GM12878 (cell line): ENCODE measurements at regions not wholly inside any gene's neighbourhood (a gene's known extent, or its start where the extent isn't known, plus 50 kb on each side); places are given as distances from the start of the nearest gene placed in this dataset.

Source experiments
- BCL3 ChIP-seq: IDR thresholded peaks from 2 replicates; pipeline ENCODE4 v1.6.1; 2011; ENCODE audit warnings: borderline replicate concordance, low read depth, mild to moderate bottlenecking, moderate library complexity, low read length; ENCODE audit not compliant: insufficient read depth, poor library complexity, severe bottlenecking
- BMI1 ChIP-seq: fragments of 450-650 bp; IDR thresholded peaks from 2 replicates; pipeline ENCODE4 v1.6.1; 2016; ENCODE audit warnings: mild to moderate bottlenecking, moderate library complexity, borderline replicate concordance
- CTCF ChIP-seq, 3 experiments: IDR thresholded peaks in 2 of 3; conservative IDR thresholded peaks in 1 of 3; 2 replicates each; pipeline ENCODE4 v1.5.1; 2011; ENCODE audit warnings: low read depth in 3 of 3, low read length in 3 of 3, mild to moderate bottlenecking in 3 of 3, control low read depth in 2 of 3, moderate library complexity in 2 of 3, inconsistent platforms in 1 of 3, mixed read lengths in 1 of 3; ENCODE audit not compliant: control insufficient read depth in 2 of 3, insufficient read depth in 1 of 3; ENCODE audit errors: extremely low read depth in 1 of 3
- FOXM1 ChIP-seq: IDR thresholded peaks from 2 replicates; pipeline ENCODE4 v1.6.1; 2012; ENCODE audit warnings: low read depth, mild to moderate bottlenecking, inconsistent platforms, low read length, moderate library complexity
- HDAC2 ChIP-seq: fragments of 200-600 bp; sonication (generic); IDR thresholded peaks from 2 replicates; pipeline ENCODE4 v1.6.1; 2017
- MAX ChIP-seq: IDR thresholded peaks from 2 replicates; pipeline ENCODE4 v1.6.1; 2012; ENCODE audit warnings: low read depth, low read length, improper control_type of control experiment
- PKNOX1 ChIP-seq: fragments of 450-650 bp; IDR thresholded peaks from 2 replicates; pipeline ENCODE4 v1.6.1; 2016; ENCODE audit warnings: mild to moderate bottlenecking
- POLR2A ChIP-seq: IDR thresholded peaks from 2 replicates; pipeline ENCODE4 v1.6.1; 2011; ENCODE audit warnings: low read depth, mild to moderate bottlenecking, low read length
- RELA ChIP-seq: fragments of 450-650 bp; IDR thresholded peaks from 2 replicates; pipeline ENCODE4 v1.8.0; 2014; ENCODE audit warnings: borderline replicate concordance; ENCODE audit not compliant: partially characterized antibody
- STAT1 ChIP-seq: fragments of 450-650 bp; conservative IDR thresholded peaks from 2 replicates; pipeline ENCODE4 v1.6.1; 2014; ENCODE audit warnings: antibody characterized with exemption, mild to moderate bottlenecking
- ZBED1 ChIP-seq: IDR thresholded peaks from 2 replicates; pipeline ENCODE4 v1.6.1; 2016; ENCODE audit warnings: borderline replicate concordance
- ZNF274 ChIP-seq: IDR thresholded peaks from one replicate; pipeline ENCODE4 v1.8.0; 2011; ENCODE audit not compliant: insufficient read length, insufficient read depth
- ZNF384 ChIP-seq: IDR thresholded peaks from 2 replicates; pipeline ENCODE4 v1.6.1; 2012; ENCODE audit warnings: low read depth, mild to moderate bottlenecking, low read length, improper control_type of control experiment, borderline replicate concordance

GRCh38 chr11:70636659-70637058 is 238.3 kb downstream of the CTTN start:
- no peak for TF ChIP-seq RELA
- TF ChIP-seq CTCF (IDR thresholded peaks at IDR 0.05 in 2 of 3, conservative IDR thresholded peaks at IDR 0.05 in 1 of 3; ENCODE audit: control insufficient read depth in 2 of 3, extremely low read depth in 1 of 3, insufficient read depth in 1 of 3, low read depth in 3 of 3, low read length in 3 of 3) = no peak
- no peak for TF ChIP-seq PKNOX1
- no peak for TF ChIP-seq FOXM1
- no peak for TF ChIP-seq BMI1
- no peak for TF ChIP-seq ZNF384
- no peak for TF ChIP-seq POLR2A
- TF ChIP-seq MAX = no peak
- no peak for TF ChIP-seq ZNF274
- TF ChIP-seq ZBED1 = no peak
- TF ChIP-seq BCL3 = peak; percentile 87
- no peak for TF ChIP-seq HDAC2
- TF ChIP-seq STAT1 = no peak
